GM20000 (cell line): ENCODE measurements at regions not wholly inside any gene's neighbourhood (a gene's known extent, or its start where the extent isn't known, plus 50 kb on each side); places are given as distances from the start of the nearest gene placed in this dataset.

ENCODE experiments used
- DNase-seq: peaks from one replicate; pipeline ENCODE4 v3.0.0; 2012; ENCODE audit warnings: low spot score
- CTCF ChIP-seq: IDR thresholded peaks from 2 replicates; pipeline ENCODE4 v1.5.1; 2012; ENCODE audit warnings: mild to moderate bottlenecking, control low read depth; ENCODE audit errors: extremely low read depth, missing control alignments

GRCh38 chr18:29185801-29186200 lies 1008.9 kb upstream of the CDH2 start:
- TF ChIP-seq CTCF = no peak
- DNase-seq = no peak

GRCh38 chr18:29184654-29185053 lies 1007.7 kb upstream of the CDH2 start:
- no peak for DNase-seq
- no peak for TF ChIP-seq CTCF

DNA sequence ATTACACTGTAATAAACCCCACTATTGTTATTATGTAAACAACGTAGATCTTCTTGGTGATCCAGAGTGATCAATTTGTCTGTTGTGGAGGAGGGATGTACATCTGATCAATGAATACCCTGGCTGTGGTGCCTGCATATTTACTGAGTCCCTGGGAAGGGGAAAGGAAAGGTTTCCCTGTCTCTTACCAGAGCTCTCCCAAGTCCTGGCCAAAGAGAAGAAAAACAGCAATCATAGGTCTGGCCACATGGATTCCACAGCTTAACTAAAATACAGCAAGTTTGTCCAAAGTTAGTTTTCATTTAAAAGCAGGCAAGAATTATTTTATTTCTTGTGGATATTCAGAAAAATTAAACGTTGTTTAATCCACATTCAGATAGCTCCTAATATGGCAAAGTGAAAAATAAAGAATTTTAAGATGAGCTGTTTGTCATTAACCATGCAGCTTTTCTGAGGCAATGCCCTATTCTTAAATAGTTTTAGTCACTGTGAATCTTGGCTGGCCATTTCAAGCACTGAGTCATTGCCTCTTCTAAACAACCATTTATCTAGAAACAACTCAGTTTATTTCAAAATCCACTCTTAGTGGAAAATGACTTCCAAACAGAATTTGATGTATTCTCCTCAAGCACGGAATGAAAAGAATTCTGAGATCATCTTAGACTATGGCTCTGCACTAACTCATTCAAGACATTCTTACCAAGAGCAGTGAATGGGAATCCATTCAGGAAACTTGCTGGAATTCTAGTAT lies 1004.4 kb upstream of the CDH2 start:
- DNase-seq = no peak
- no peak for TF ChIP-seq CTCF

GRCh38 chr18:29176681-29177080 lies 999.8 kb upstream of the CDH2 start:
- no peak for TF ChIP-seq CTCF
- DNase-seq = no peak

- DNase-seq = no peak
- TF ChIP-seq CTCF = no peak
Observed at GRCh38 chr18:29174891-29175290, 998.0 kb upstream of the CDH2 start.

DNA sequence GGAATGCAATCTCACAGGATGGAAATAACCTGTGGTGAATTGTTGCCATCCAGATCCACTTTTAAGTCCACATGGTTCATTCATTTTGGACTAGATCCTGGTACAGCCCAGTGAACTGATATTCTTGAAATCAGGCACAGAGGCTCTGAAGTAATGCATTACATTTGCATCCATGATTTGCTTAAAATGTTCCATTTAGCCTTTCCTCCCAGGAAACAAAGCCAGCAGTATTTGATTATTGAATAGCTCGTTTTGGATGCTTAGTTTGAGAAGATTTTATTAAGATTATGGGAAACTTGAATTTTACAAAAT lies 995.8 kb upstream of the CDH2 start:
- TF ChIP-seq CTCF = no peak

GRCh38 chr18:29171892-29172755 lies 995.2 kb upstream of the CDH2 start:
- TF ChIP-seq CTCF = no peak
- no peak for DNase-seq

More for the DNA sequence above, 995.8 kb upstream of the CDH2 start:
- no peak for DNase-seq
